BLaER1 (cell line): ENCODE measurements at regions not wholly inside any gene's neighbourhood (a gene's known extent, or its start where the extent isn't known, plus 50 kb on each side); places are given as distances from the start of the nearest gene placed in this dataset.

Experiments
- H3K27ac ChIP-seq: shearing (Covaris generic); formaldehyde crosslinking; 2 replicates; pipeline ENCODE4 v1.8.1; 2022
- H3K27me3 ChIP-seq: shearing (Covaris generic); formaldehyde crosslinking; 2 replicates; pipeline ENCODE4 v1.8.1; 2022
- H3K36me3 ChIP-seq: shearing (Covaris generic); formaldehyde crosslinking; 2 replicates; pipeline ENCODE4 v1.8.1; 2022
- H3K4me1 ChIP-seq: shearing (Covaris generic); formaldehyde crosslinking; 2 replicates; pipeline ENCODE4 v1.8.1; 2022
- H3K4me2 ChIP-seq: shearing (Covaris generic); formaldehyde crosslinking; 2 replicates; pipeline ENCODE4 v1.8.1; 2022
- H3K4me3 ChIP-seq: shearing (Covaris generic); formaldehyde crosslinking; 2 replicates; pipeline ENCODE4 v1.8.1; 2022
- H3K9ac ChIP-seq: shearing (Covaris generic); formaldehyde crosslinking; 2 replicates; pipeline ENCODE4 v1.8.1; 2022
- H3K9me3 ChIP-seq: shearing (Covaris generic); formaldehyde crosslinking; 2 replicates; pipeline ENCODE4 v1.8.1; 2022
- H4K20me1 ChIP-seq: shearing (Covaris generic); formaldehyde crosslinking; 2 replicates; pipeline ENCODE4 v1.8.1; 2022
- Cebpa-rat ChIP-seq: shearing (Covaris generic); IDR thresholded peaks from 2 replicates; pipeline ENCODE4 v1.8.1; 2022

GRCh38 chr11:116148056-116148455 is 624.7 kb downstream of the BUD13 start:
- H4K20me1 ChIP-seq = no peaks in the 10 kb centered on the region
- no peaks in the 10 kb centered on the region for H3K27me3 ChIP-seq
- H3K9ac ChIP-seq = no peak overlapping the region
- H3K4me1 ChIP-seq = no peaks in the 10 kb centered on the region
- no peak for TF ChIP-seq Cebpa-rat
- no peak overlapping the region for H3K4me3 ChIP-seq
- no peaks in the 10 kb centered on the region; the same call in 1 of the 2 replicates for H3K9me3 ChIP-seq
- H3K36me3 ChIP-seq = no peaks in the 10 kb centered on the region
- no peak overlapping the region for H3K4me2 ChIP-seq
- no peak overlapping the region for H3K27ac ChIP-seq

DNA sequence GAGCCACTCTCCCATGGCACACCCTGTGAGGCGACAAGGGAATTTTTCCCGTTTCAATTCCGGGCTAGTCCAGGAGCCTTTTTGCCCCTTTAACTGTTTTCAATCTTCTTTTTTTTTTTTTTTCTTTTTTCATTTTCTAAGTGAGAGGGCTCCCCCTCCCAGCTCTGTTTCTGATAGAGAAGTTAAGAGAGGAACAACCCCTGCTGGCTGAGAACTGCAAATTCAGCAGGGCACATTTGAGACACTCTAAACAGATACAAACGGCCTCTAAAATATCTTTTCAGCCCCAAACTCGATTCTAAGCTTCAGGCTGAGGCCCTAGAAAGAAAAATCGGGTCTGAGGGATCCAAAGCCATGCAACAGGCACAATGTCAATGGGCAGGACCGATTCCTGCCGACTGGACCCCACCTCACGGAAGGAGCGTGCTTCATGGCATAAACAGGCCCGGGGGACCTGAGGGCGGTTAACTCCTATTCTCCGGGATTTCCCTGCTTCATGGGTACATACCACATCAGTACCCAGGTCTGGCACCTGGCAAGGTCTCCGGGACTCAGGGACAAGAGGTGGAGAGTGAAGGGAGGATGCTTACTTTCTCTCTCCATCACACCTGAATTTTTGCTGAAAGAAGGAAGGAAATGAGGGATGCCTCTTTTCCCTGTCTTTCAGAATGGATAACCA is 627.5 kb downstream of the BUD13 start:
- no peak for TF ChIP-seq Cebpa-rat
- Histone ChIP-seq H3K4me1 (no peaks in the 10 kb centered on the region), H3K9me3 (no peaks in the 10 kb centered on the region), H3K9ac (no peak overlapping the region), H3K4me2 (no peak overlapping the region), H4K20me1 (no peaks in the 10 kb centered on the region), H3K4me3 (no peak overlapping the region), H3K27ac (no peak overlapping the region), H3K27me3 (no peaks in the 10 kb centered on the region), H3K36me3 (no peaks in the 10 kb centered on the region)

DNA sequence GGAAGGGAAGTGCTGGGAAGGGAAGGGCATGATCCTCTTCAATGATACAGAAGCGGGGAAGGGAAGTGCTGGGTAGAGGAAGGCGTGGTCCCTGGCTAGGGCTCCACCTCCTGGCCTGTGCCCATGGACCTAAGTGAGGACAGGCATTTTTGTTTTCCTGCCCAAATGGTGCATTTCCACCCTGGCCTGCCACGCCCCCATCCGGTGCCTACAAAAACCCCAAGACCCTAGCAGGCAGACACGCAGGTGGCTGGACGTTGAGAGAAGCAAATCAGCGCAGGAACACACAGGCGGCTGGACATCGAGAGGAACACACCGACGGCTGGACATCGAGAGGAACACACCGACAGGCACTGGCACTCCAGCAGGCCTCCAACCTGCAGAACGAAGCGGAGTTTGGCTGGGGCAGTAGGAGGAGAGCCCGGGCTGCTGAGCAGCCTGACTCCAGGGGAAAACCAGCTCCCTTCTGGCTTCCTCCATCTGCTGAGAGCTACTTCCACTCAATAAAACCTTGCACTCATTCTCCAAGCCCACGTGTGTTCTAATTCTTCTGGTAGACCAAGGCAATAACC is 628.3 kb downstream of the BUD13 start:
- Histone ChIP-seq H3K27ac (no peak overlapping the region), H3K4me1 (no peaks in the 10 kb centered on the region), H3K9me3 (no peaks in the 10 kb centered on the region), H3K27me3 (no peaks in the 10 kb centered on the region), H3K4me3 (no peak overlapping the region), H3K4me2 (no peak overlapping the region), H3K9ac (no peak overlapping the region), H3K36me3 (no peaks in the 10 kb centered on the region), H4K20me1 (no peaks in the 10 kb centered on the region)
- no peak for TF ChIP-seq Cebpa-rat

DNA sequence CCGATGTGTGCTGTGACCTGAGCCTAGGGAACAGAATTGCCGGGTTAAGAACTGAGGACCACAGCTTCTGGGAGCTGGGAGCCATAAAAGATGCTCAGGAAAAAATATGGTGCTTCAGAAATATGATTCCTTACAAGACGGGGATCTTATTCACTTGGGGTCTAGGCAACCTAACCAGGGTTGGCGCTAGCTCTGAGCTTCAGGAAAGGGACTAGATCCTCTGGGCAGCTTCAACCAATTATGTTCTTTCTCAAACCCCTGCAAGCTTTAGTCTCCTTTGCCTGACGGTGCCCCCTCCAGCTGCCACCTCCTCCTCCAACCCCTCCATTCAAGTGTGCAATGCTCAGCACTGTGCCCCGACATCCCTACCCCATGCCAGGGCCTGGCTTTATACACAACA is 634.1 kb upstream of the CADM1 start:
- Histone ChIP-seq H3K27me3 (no peaks in the 10 kb centered on the region), H4K20me1 (no peaks in the 10 kb centered on the region), H3K4me3 (no peak overlapping the region), H3K4me1 (peaks cover 15% of the 10 kb centered on the region), H3K36me3 (no peaks in the 10 kb centered on the region), H3K9me3 (no peaks in the 10 kb centered on the region), H3K4me2 (no peak overlapping the region), H3K27ac (no peak overlapping the region), H3K9ac (no peak overlapping the region)
- TF ChIP-seq Cebpa-rat = no peak

DNA sequence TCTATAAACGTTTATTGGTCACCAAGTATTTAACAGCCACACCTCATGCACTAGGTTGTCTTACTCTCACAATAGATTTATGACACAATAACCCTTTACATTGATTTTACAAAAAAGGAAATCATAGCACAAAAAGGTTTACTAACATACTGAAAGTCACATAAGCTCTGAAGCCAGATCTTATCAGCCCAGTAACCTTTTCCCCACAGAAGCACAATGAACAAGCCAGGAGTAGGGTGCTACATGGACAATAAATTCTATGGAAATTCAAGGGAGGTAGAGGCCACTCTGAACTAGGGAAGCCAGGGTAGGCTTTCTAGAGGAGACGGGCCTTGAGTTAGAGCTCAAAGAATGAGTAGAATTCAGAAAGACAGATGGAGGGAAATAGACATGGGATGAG is 633.5 kb upstream of the CADM1 start:
- Histone ChIP-seq H3K27me3 (no peaks in the 10 kb centered on the region), H3K4me1 (peaks cover 15% of the 10 kb centered on the region)
- no peak for TF ChIP-seq Cebpa-rat

GRCh38 chr11:116136987-116137674 is 632.9 kb upstream of the CADM1 start:
- Histone ChIP-seq H3K4me1 (peaks cover 15% of the 10 kb centered on the region), H3K36me3 (no peaks in the 10 kb centered on the region), H3K27me3 (no peaks in the 10 kb centered on the region), H3K9me3 (no peaks in the 10 kb centered on the region), H3K27ac (peak overlapping the region; percentile 50; the same call in 1 of the 2 replicates), H3K4me3 (no peak overlapping the region), H4K20me1 (no peaks in the 10 kb centered on the region), H3K9ac (no peak overlapping the region), H3K4me2 (peak overlapping the region; percentile 70)
- TF ChIP-seq Cebpa-rat = no peak

More for the DNA sequence above, 633.5 kb upstream of the CADM1 start:
- H3K9me3 ChIP-seq = no peaks in the 10 kb centered on the region
- peak overlapping the region; percentile 70 for H3K4me2 ChIP-seq
- no peak overlapping the region for H3K27ac ChIP-seq
- H4K20me1 ChIP-seq = no peaks in the 10 kb centered on the region
- H3K9ac ChIP-seq = no peak overlapping the region
- H3K36me3 ChIP-seq = no peaks in the 10 kb centered on the region
- no peak overlapping the region for H3K4me3 ChIP-seq

DNA sequence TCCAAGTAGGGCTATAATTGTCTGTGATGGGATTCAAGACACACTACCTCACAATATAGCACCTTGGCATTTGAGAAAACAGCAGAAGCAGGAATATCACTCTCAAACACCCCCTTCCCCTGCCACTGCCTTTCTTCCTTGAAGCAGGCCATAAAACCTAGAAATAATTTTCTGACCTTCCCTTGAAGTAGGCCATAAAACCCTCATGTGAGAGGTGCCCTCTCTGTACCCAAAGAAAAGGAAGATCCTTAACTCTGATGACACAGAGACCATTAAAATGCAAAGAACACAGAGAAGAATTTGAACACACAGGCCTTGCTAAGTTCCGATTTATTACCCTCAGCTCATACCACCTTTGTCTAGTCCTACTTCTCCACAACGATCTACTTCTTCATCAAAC is 631.7 kb upstream of the CADM1 start:
- peaks cover 15% of the 10 kb centered on the region for H3K4me1 ChIP-seq
- no peaks in the 10 kb centered on the region for H4K20me1 ChIP-seq
- H3K4me3 ChIP-seq = no peak overlapping the region
- H3K4me2 ChIP-seq = no peak overlapping the region
- no peaks in the 10 kb centered on the region for H3K36me3 ChIP-seq
- no peaks in the 10 kb centered on the region for H3K27me3 ChIP-seq
- no peak overlapping the region for H3K9ac ChIP-seq
- H3K9me3 ChIP-seq = no peaks in the 10 kb centered on the region
- H3K27ac ChIP-seq = no peak overlapping the region
- no peak for TF ChIP-seq Cebpa-rat

DNA sequence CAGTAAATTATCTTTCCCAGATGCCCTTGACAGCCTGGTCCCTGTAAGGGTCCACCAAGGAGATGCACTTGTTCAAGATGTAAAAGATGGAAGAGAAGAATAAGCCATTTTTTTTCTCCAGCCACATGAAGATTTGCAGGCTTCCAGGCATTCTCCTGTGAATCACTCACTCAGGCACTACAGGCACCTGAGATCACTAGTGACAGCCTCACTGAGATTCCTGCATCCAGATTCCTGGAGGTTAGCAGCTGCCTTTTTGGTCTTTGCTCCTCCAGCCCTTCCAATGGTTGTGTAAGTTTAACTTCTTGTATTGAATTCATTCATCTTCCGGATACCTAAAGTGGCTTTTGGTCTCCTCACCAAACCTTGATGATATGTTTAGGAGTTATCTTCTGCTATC is 630.2 kb upstream of the CADM1 start:
- H3K36me3 ChIP-seq = no peaks in the 10 kb centered on the region
- no peak overlapping the region for H3K4me2 ChIP-seq
- no peaks in the 10 kb centered on the region for H4K20me1 ChIP-seq
- no peak overlapping the region for H3K4me3 ChIP-seq
- TF ChIP-seq Cebpa-rat = no peak
- H3K4me1 ChIP-seq = peaks cover 15% of the 10 kb centered on the region
- H3K27ac ChIP-seq = no peak overlapping the region
- no peak overlapping the region for H3K9ac ChIP-seq
- no peaks in the 10 kb centered on the region for H3K27me3 ChIP-seq
- no peaks in the 10 kb centered on the region for H3K9me3 ChIP-seq

DNA sequence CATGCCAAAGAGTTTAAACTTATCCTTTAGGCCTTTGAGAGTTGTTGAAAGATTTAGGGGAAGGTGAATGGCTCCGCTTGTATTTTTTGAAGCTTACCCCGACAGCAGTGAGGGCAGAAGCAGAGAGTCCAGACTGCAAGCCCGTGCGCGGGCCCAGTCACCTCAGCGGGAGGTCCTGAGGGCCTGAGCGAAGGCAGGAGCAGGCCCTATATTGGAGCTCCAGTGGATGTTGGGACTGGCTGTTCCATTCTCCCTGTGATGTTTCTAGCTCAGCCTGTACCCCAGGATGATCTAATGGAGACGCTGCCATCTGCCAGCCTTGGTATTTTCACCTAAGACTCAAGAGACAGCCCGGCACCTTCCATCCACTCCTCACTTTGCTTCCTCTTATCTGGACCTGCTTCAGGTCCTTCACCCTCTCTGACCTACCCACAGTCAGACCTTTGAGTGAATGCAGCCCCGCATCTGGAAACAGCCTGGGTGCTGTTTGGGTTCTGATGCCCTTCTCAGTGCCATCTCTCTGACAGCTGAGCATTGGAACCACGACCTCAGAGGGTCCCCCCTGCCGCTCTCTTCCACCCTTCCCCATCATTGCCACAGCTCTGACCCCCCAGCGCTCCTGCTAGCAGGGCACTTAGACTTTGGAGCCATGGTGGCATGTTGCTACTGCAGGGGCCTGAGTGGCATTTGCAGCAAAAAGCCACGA is 628.2 kb upstream of the CADM1 start:
- Histone ChIP-seq H3K9me3 (no peaks in the 10 kb centered on the region), H3K4me1 (peaks cover 8% of the 10 kb centered on the region), H3K27me3 (no peaks in the 10 kb centered on the region), H4K20me1 (no peaks in the 10 kb centered on the region), H3K36me3 (no peaks in the 10 kb centered on the region), H3K27ac (no peak overlapping the region), H3K4me3 (no peak overlapping the region), H3K9ac (no peak overlapping the region), H3K4me2 (no peak overlapping the region)
- TF ChIP-seq Cebpa-rat = no peak

GRCh38 chr11:116130122-116130521 is 625.9 kb upstream of the CADM1 start:
- H3K9ac ChIP-seq = no peak overlapping the region
- H3K4me3 ChIP-seq = no peak overlapping the region
- H3K27ac ChIP-seq = no peak overlapping the region
- H3K4me2 ChIP-seq = no peak overlapping the region
- H3K4me1 ChIP-seq = peaks cover 13% of the 10 kb centered on the region
- no peaks in the 10 kb centered on the region for H3K36me3 ChIP-seq
- H4K20me1 ChIP-seq = no peaks in the 10 kb centered on the region
- no peaks in the 10 kb centered on the region for H3K9me3 ChIP-seq
- H3K27me3 ChIP-seq = no peaks in the 10 kb centered on the region
- no peak for TF ChIP-seq Cebpa-rat
